AG09309 (cell line): ENCODE measurements at regions not wholly inside any gene's neighbourhood (a gene's known extent, or its start where the extent isn't known, plus 50 kb on each side); places are given as distances from the start of the nearest gene placed in this dataset.

Experiments
- DNase-seq: peaks from one replicate; pipeline ENCODE4 v3.0.0-alpha.2; 2010; ENCODE audit warnings: low read depth
- H3K4me3 ChIP-seq: 2 replicates; pipeline ENCODE4 v1.5.1; 2011; ENCODE audit warnings: mild to moderate bottlenecking, low read depth, low read length, moderate library complexity; ENCODE audit not compliant: control insufficient read depth
- TF ChIP-seq, protein P1 (sequence below): IDR thresholded peaks from 2 replicates; pipeline ENCODE4 v1.5.1; 2011; ENCODE audit warnings: mild to moderate bottlenecking, low read depth, low read length, inconsistent platforms; ENCODE audit not compliant: insufficient read depth, control insufficient read depth; ENCODE audit errors: missing control alignments

- H3K4me3 ChIP-seq, result no peak overlapping the region
- no peak for DNase-seq
- TF ChIP-seq, protein P1, sequence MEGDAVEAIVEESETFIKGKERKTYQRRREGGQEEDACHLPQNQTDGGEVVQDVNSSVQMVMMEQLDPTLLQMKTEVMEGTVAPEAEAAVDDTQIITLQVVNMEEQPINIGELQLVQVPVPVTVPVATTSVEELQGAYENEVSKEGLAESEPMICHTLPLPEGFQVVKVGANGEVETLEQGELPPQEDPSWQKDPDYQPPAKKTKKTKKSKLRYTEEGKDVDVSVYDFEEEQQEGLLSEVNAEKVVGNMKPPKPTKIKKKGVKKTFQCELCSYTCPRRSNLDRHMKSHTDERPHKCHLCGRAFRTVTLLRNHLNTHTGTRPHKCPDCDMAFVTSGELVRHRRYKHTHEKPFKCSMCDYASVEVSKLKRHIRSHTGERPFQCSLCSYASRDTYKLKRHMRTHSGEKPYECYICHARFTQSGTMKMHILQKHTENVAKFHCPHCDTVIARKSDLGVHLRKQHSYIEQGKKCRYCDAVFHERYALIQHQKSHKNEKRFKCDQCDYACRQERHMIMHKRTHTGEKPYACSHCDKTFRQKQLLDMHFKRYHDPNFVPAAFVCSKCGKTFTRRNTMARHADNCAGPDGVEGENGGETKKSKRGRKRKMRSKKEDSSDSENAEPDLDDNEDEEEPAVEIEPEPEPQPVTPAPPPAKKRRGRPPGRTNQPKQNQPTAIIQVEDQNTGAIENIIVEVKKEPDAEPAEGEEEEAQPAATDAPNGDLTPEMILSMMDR, result no peak
These were observed 475.8 kb downstream of the STK39 start for GRCh38 chr2:167771628-167772027.

- DNase-seq, result no peak
- TF ChIP-seq, protein P1, result no peak
- H3K4me3 ChIP-seq, result no peak overlapping the region
These were observed 478.4 kb downstream of the STK39 start for GRCh38 chr2:167769020-167769419.

DNA sequence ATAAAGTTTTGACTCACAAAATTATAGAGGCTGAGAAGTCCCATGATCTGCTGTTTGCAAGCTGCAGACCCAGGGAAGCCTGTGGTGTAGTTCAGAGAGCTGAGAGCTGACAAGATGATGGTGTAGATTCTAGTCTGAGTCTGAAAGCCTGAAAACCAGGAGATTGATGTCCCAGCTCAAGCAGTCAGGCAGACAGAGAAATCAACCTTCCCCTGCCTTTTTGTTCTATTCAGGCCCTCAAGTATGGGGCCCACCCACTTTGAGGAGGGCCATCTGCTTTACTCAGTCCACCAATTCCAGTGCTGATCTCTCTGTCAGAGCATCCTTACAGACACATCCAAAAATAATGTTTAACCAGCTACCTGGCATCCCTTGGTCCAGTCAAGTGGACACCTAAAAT, 479.6 kb downstream of the STK39 start:
- TF ChIP-seq, protein P1, result no peak
- DNase-seq, result no peak
- H3K4me3 ChIP-seq, result no peak overlapping the region

- DNase-seq, result no peak
- TF ChIP-seq, protein P1, result no peak
- no peak overlapping the region for H3K4me3 ChIP-seq
These were observed 482.5 kb downstream of the STK39 start for GRCh38 chr2:167764772-167765341.

DNA sequence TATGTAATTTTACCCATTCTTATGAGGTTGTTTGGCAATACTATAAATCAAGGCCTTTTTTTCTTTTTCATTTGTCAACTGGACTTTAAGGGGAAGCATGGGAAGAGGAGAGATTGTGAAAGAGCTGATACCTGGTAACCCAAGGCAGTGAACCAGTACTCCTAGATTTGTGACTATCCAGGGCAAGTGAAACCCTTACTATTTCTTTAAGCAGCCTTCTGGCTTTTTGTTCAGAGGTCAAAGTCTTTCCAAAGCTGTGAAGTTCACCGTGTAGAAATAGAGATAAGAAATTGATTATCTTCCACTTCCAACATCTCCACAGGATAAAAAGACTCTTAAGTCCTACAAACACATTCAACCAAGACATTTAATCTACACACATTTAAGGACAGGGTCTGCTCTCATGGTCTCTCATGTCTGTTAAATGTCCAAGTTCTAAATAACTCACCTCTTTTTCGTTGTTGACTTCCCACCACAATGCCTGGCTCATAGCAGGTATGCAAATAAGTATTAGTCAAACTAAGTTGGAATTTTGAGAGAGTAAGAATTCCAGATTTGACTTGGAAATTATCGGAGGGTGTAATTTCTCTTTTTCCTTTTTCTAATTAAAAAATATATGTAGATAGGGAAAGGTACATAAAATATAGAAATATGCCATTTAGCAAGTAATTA, 485.8 kb downstream of the STK39 start:
- TF ChIP-seq, protein P1, result no peak
- no peak for DNase-seq
- H3K4me3 ChIP-seq, result no peak overlapping the region

- H3K4me3 ChIP-seq, result no peak overlapping the region
- no peak for DNase-seq
- TF ChIP-seq, protein P1, result no peak
These were observed 487.9 kb downstream of the STK39 start for GRCh38 chr2:167759531-167759930.

DNA sequence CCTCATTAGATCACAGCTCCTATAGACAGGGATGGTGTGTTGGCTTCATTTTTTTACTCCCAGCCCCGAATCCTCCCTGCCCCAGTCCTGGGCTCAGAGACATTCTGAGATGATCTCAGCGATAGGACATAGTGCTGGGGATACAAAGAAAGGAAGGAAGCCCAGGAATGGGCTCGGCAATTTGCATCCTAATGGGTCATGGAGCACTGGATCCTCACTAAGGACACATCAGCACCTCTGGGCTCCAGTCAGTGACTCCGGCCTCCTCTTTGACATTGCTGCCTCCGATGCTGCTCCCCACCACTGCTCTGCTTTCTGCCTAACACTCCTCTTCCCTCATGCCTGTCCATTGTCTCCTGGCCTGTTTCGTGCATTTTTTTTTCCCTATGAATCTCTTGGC, 489.1 kb downstream of the STK39 start:
- no peak overlapping the region for H3K4me3 ChIP-seq
- no peak for DNase-seq

More for the DNA sequence above, 489.1 kb downstream of the STK39 start:
- TF ChIP-seq, protein P1, result no peak
